Erythroblast (primary cell): ENCODE measurements at regions not wholly inside any gene's neighbourhood (a gene's known extent, or its start where the extent isn't known, plus 50 kb on each side); places are given as distances from the start of the nearest gene placed in this dataset.

ENCODE experiments used
- GATA1 ChIP-seq: IDR thresholded peaks from 2 replicates; pipeline ENCODE4 v1.6.1; 2011; ENCODE audit warnings: low read depth, mild to moderate bottlenecking, control low read depth, low read length, moderate library complexity
- POLR2A ChIP-seq: IDR thresholded peaks from 2 replicates; pipeline ENCODE4 v1.6.1; 2011; ENCODE audit warnings: mild to moderate bottlenecking, low read length

DNA sequence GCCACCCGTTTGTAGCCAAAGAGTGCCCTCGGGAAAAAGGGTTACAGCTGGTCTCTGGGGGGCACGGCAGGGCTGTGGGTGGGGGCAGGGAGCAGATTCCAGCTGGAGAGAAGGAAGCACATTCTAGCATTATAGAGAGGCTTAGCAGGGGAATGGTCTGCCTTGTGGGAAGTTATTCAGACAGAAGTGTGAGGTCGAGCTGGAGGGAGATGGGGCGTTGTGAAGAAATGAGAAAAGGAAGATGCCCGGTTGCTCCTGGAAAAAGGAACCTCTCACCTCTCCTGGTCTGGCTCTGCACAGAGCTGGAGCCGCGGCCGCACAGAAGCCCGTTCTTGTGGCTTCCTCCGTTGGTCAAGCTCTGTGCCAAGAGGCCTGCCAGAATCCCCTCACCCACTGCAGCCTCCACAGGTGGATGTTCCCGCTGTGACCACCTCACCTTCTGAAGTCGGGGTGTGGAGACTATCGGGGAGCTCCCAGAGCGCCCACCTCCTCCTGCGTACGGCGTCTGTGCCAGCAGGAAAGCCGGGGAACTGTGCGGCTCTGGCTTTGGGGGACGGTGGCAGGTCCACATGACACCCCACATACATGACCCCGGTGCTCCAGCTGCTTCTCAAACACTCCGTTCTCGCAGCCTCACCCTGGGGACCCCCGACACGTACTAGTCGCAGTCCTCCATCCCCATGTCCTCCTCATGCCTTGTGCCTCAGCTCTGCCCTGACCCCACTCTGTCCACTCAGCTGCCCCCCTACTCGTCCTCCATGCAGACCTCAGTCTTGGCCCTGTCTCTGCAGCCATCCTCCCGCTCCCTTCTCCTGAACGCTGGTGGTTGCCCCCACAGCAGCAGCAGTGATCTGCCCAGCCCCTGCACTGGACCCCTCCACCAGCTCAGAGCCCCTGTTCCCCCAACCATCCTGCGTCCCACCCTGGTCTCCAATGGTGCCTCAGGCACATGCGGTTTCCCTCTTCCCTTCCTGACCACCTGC is 52.2 kb upstream of the HGFAC start:
- TF ChIP-seq POLR2A, result no peak
- no peak for TF ChIP-seq GATA1
